H1 (cell line): ENCODE measurements at regions not wholly inside any gene's neighbourhood (a gene's known extent, or its start where the extent isn't known, plus 50 kb on each side); places are given as distances from the start of the nearest gene placed in this dataset.

ENCODE experiments used
- CTCF ChIA-PET: fragments of 300-600 bp; sonication (Branson Sonifier 250); formaldehyde crosslinking; loops from one replicate; lab custom pipeline; 2021; ENCODE audit not compliant: partially characterized antibody; lab: Charles Lee
- POLR2A ChIA-PET: fragments of 300-600 bp; sonication (Branson Sonifier 250); formaldehyde crosslinking; loops from one replicate; lab custom pipeline; 2021; ENCODE audit warnings: inconsistent platforms; ENCODE audit not compliant: partially characterized antibody; lab: Charles Lee
- DNase-seq, 2 experiments: peaks; one replicate each; pipeline versions ENCODE4 v3.0.0 to v3.0.0-alpha.2; 2010 to 2022; ENCODE audit warnings: low spot score in 2 of 2, low read depth in 1 of 2, mixed read lengths in 1 of 2
- FAIRE-seq: peaks from 2 replicates; lab custom pipeline; 2011; peaks lifted over from hg19 to GRCh38; lab: Jason Lieb, UNC
- H2AFZ ChIP-seq: 2 replicates; pipeline ENCODE4 v1.8.1; 2012; ENCODE audit warnings: low read length, inconsistent platforms
- H2AK5ac ChIP-seq: 2 replicates; pipeline ENCODE4 v1.6.1; 2013; ENCODE audit warnings: low read depth, low read length
- H2BK120ac ChIP-seq: replicated peaks from 2 replicates; pipeline ENCODE3; 2013; ENCODE audit warnings: low read depth, low read length, inconsistent platforms
- H2BK12ac ChIP-seq: 2 replicates; pipeline ENCODE4 v1.6.1; 2013; ENCODE audit warnings: low read depth, low read length
- H2BK15ac ChIP-seq: 2 replicates; pipeline ENCODE4 v1.6.1; 2013; ENCODE audit warnings: low read length
- H2BK20ac ChIP-seq: 2 replicates; pipeline ENCODE4 v1.6.1; 2013; ENCODE audit warnings: low read length
- H2BK5ac ChIP-seq: 2 replicates; pipeline ENCODE4 v1.6.1; 2013; ENCODE audit warnings: low read depth, low read length
- H3K14ac ChIP-seq: 2 replicates; pipeline ENCODE4 v1.6.1; 2013; ENCODE audit warnings: inconsistent platforms; ENCODE audit not compliant: insufficient read length
- H3K18ac ChIP-seq: 2 replicates; pipeline ENCODE4 v1.6.1; 2013; ENCODE audit warnings: low read length; ENCODE audit errors: extremely low read depth
- H3K23ac ChIP-seq: 2 replicates; pipeline ENCODE4 v1.6.1; 2013; ENCODE audit warnings: inconsistent platforms; ENCODE audit not compliant: insufficient read length
- H3K23me2 ChIP-seq: 2 replicates; pipeline ENCODE4 v1.6.1; 2013; ENCODE audit warnings: low read depth, low read length
- H3K27ac ChIP-seq: 2 replicates; pipeline ENCODE4 v1.6.1; 2011; ENCODE audit warnings: low read depth, low read length, inconsistent platforms
- H3K27me3 ChIP-seq, 4 experiments: replicated peaks in 1 of 4; 1 replicate in 1 of 4; 2 replicates in 3 of 4; pipeline versions ENCODE4 v1.6.1 to v1.8.1; 2011 to 2013; ENCODE audit warnings: low read length in 3 of 4, mild to moderate bottlenecking in 3 of 4, inconsistent platforms in 2 of 4, mixed read lengths in 2 of 4, moderate library complexity in 1 of 4; ENCODE audit not compliant: control insufficient read depth in 3 of 4, insufficient read depth in 3 of 4; ENCODE audit errors: extremely low read depth in 1 of 4
- H3K36me3 ChIP-seq, 4 experiments: 2 replicates each; pipeline versions ENCODE4 v1.6.1 to v1.8.1; 2011 to 2013; ENCODE audit warnings: mild to moderate bottlenecking in 4 of 4, low read length in 3 of 4, moderate library complexity in 2 of 4, control low read depth in 1 of 4, inconsistent platforms in 1 of 4; ENCODE audit not compliant: insufficient read depth in 4 of 4, control insufficient read depth in 2 of 4
- H3K4ac ChIP-seq: replicated peaks from 2 replicates; pipeline ENCODE3; 2013; ENCODE audit warnings: low read length, low read depth, mixed read lengths, inconsistent platforms; ENCODE audit not compliant: insufficient read length
- H3K4me1 ChIP-seq, 4 experiments: replicated peaks in 1 of 4; 1 replicate in 1 of 4; 2 replicates in 3 of 4; pipeline versions ENCODE4 v1.6.1 to v1.8.1; 2011 to 2013; ENCODE audit warnings: low read length in 3 of 4, inconsistent platforms in 2 of 4, mixed read lengths in 1 of 4; ENCODE audit not compliant: insufficient read depth in 4 of 4, control insufficient read depth in 3 of 4
- H3K4me2 ChIP-seq, 2 experiments: 2 replicates each; pipeline versions ENCODE4 v1.6.1 to v1.8.1; 2011 to 2013; ENCODE audit warnings: low read depth in 2 of 2, low read length in 2 of 2, control low read depth in 1 of 2, inconsistent platforms in 1 of 2, mild to moderate bottlenecking in 1 of 2; ENCODE audit not compliant: insufficient read depth in 1 of 2
- H3K4me3 ChIP-seq, 4 experiments: fragments of 200-600, 300-600 bp in 1 of 4; sonication (generic), shearing (Covaris generic), sonication (Bioruptor Twin) in 1 of 4; 2 replicates each; pipeline versions ENCODE4 v1.5.1 to v1.8.1; 2011 to 2016; ENCODE audit warnings: low read length in 4 of 4, low read depth in 3 of 4, control low read depth in 2 of 4, inconsistent platforms in 2 of 4, mild to moderate bottlenecking in 2 of 4, mixed read lengths in 1 of 4, moderate library complexity in 1 of 4; ENCODE audit not compliant: insufficient read depth in 2 of 4; ENCODE audit errors: extremely low read depth in 1 of 4
- H3K56ac ChIP-seq: replicated peaks from 2 replicates; pipeline ENCODE3; 2013; ENCODE audit warnings: low read depth, mild to moderate bottlenecking, mixed read lengths, low read length, inconsistent platforms; ENCODE audit not compliant: insufficient read length
- H3K79me1 ChIP-seq: 2 replicates; pipeline ENCODE4 v1.6.1; 2013; ENCODE audit warnings: low read depth, low read length, control low read depth
- H3K79me2 ChIP-seq, 2 experiments: 2 replicates each; pipeline versions ENCODE4 v1.6.1 to v1.8.1; 2012 to 2013; ENCODE audit warnings: low read length in 2 of 2, mild to moderate bottlenecking in 2 of 2, inconsistent platforms in 1 of 2; ENCODE audit not compliant: insufficient read depth in 2 of 2, control insufficient read depth in 1 of 2
- H3K9ac ChIP-seq, 4 experiments: replicated peaks in 1 of 4; 1 replicate in 1 of 4; 2 replicates in 3 of 4; pipeline versions ENCODE4 v1.6.1 to v1.8.1; 2011 to 2013; ENCODE audit warnings: low read depth in 3 of 4, low read length in 3 of 4, control low read depth in 2 of 4, mild to moderate bottlenecking in 2 of 4, moderate library complexity in 2 of 4, inconsistent platforms in 1 of 4; ENCODE audit errors: extremely low read depth in 1 of 4
- H3K9me3 ChIP-seq, 2 experiments: 2 replicates each; pipeline versions ENCODE4 v1.6.1 to v1.8.1; 2012 to 2013; ENCODE audit warnings: mild to moderate bottlenecking in 2 of 2, moderate library complexity in 2 of 2, control low read depth in 1 of 2, inconsistent platforms in 1 of 2, low read depth in 1 of 2, low read length in 1 of 2, mixed read lengths in 1 of 2; ENCODE audit not compliant: insufficient read depth in 2 of 2
- H4K20me1 ChIP-seq, 2 experiments: replicated peaks in 1 of 2; 2 replicates each; pipeline versions ENCODE3 to v1.8.1; 2011 to 2013; ENCODE audit warnings: inconsistent platforms in 2 of 2, low read length in 2 of 2, mild to moderate bottlenecking in 1 of 2; ENCODE audit not compliant: insufficient read depth in 2 of 2, control insufficient read depth in 1 of 2
- H4K5ac ChIP-seq: 2 replicates; pipeline ENCODE4 v1.6.1; 2013; ENCODE audit warnings: low read length, low read depth, mixed read lengths, inconsistent platforms; ENCODE audit not compliant: insufficient read length
- H4K8ac ChIP-seq: 2 replicates; pipeline ENCODE4 v1.8.0; 2013; ENCODE audit warnings: mild to moderate bottlenecking, moderate library complexity, low read length, inconsistent platforms; ENCODE audit not compliant: insufficient read depth; ENCODE audit errors: extremely low read depth
- H4K91ac ChIP-seq: replicated peaks from 2 replicates; pipeline ENCODE3; 2013; ENCODE audit warnings: low read length, mixed read lengths, inconsistent platforms; ENCODE audit not compliant: insufficient read length
- HDAC2 ChIP-seq, 2 experiments: fragments of 300-600 bp in 1 of 2; sonication (generic) in 1 of 2; IDR thresholded peaks; 2 replicates each; pipeline ENCODE4 v1.6.1; 2011 to 2012; ENCODE audit warnings: low read depth in 2 of 2, low read length in 2 of 2, mild to moderate bottlenecking in 2 of 2, moderate library complexity in 2 of 2, borderline replicate concordance in 1 of 2, inconsistent platforms in 1 of 2
- WGBS, 2 experiments: shearing (Covaris generic) in 1 of 2; methylation state at CpG; one replicate each; pipeline versions ENCODE4 v1.1.6 to v1.1.7; 2013 to 2015; ENCODE audit warnings: low lambda C conversion rate in 2 of 2, mixed read lengths in 2 of 2, inconsistent platforms in 1 of 2, low coverage in 1 of 2, missing lambda C conversion rate in 1 of 2; ENCODE audit not compliant: insufficient replicate concordance in 2 of 2, insufficient coverage in 1 of 2, insufficient read length in 1 of 2; ENCODE audit errors: extremely low coverage in 1 of 2, missing lambda C conversion rate in 1 of 2; 5-methylcytosine and 5-hydroxymethylcytosine counted together
- TF ChIP-seq, protein P1 (sequence below): IDR thresholded peaks from 2 replicates; pipeline ENCODE4 v1.6.1; 2012; ENCODE audit warnings: inconsistent platforms

DNA sequence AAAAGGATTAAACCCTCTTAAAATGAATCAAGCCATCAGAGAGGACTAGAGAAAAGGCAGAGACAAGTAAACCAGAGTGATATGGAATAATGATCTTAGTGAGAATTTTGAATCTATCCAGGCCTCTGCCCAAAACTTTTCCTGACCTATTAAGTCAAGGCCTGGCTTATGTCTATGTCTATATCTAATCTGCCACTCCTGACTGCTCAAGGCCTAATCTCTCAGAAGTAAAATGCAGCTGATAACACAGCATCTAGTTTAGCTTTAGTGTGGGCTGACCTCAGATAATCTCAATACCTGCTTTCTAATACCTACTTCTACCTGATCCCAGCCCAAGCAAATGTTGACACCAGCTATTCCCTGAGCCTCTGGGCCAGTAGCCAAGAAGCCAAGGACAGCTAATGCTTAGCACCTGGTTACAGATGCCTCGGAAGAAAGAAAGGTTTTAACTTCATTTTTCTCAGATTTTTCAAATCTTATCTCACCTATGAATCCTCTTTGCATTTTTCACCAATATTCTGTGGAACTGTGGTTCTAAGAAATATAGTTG lies 1472.5 kb upstream of the SEL1L start:
- Histone ChIP-seq H4K20me1 (no peaks in the 10 kb centered on the region), H4K8ac (no peak overlapping the region), H3K36me3 (no peaks in the 10 kb centered on the region), H2BK15ac (no peak overlapping the region), H2BK20ac (no peak overlapping the region), H2BK5ac (no peak overlapping the region), H3K4me3 (no peak overlapping the region), H3K18ac (no peak overlapping the region), H3K9ac (no peak overlapping the region), H4K5ac (no peak overlapping the region), H3K23me2 (no peaks in the 10 kb centered on the region), H2BK12ac (no peak overlapping the region), H3K4me2 (no peak overlapping the region), H3K56ac (no peak overlapping the region), H3K27ac (no peak overlapping the region), H3K79me1 (no peaks in the 10 kb centered on the region), H2AFZ (no peak overlapping the region), H3K23ac (no peak overlapping the region), H2AK5ac (no peak overlapping the region), H3K14ac (no peak overlapping the region), H4K91ac (no peak overlapping the region), H3K27me3 (no peaks in the 10 kb centered on the region), H3K9me3 (peaks cover 13 to 19% of the 10 kb centered on the region in 2 experiments; a peak in 2 of 4 replicates), H3K4ac (no peak overlapping the region), H3K4me1 (no peaks in the 10 kb centered on the region), H2BK120ac (no peak overlapping the region), H3K79me2 (no peaks in the 10 kb centered on the region)
- ChIA-PET POLR2A (no interaction called here), CTCF (interaction anchor here (1.4 kb wide), 1 partner anchor 295 kb away, joined by 3 read pairs; no protein-coding TSS in a partner anchor)
- FAIRE-seq (no peak), DNase-seq (no peak)
- TF ChIP-seq, protein P1, sequence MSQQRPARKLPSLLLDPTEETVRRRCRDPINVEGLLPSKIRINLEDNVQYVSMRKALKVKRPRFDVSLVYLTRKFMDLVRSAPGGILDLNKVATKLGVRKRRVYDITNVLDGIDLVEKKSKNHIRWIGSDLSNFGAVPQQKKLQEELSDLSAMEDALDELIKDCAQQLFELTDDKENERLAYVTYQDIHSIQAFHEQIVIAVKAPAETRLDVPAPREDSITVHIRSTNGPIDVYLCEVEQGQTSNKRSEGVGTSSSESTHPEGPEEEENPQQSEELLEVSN = no peak
- no peak for TF ChIP-seq HDAC2 (IDR thresholded peaks at IDR 0.05; ENCODE audit: borderline replicate concordance in 1 of 2, low read depth in 2 of 2, low read length in 2 of 2)
- WGBS, 2 experiments = 90% methylated on average over 1 of the region's 1 CpG; no CpG with 5 or more reads in 1 of the 2 experiments
